Glutamatergic neuron (in vitro differentiated cells): ENCODE measurements at regions not wholly inside any gene's neighbourhood (a gene's known extent, or its start where the extent isn't known, plus 50 kb on each side); places are given as distances from the start of the nearest gene placed in this dataset.

Experiments
- DNase-seq: peaks from one replicate; pipeline ENCODE4 v3.0.0; 2022
- H3K27ac Mint-ChIP-seq: one replicate; pipeline ENCODE4 v1.8.0; 2020; ENCODE audit warnings: mild to moderate bottlenecking, mixed read lengths, inconsistent platforms; ENCODE audit not compliant: unreplicated experiment
- H3K27me3 Mint-ChIP-seq: one replicate; pipeline ENCODE4 v1.8.0; 2020; ENCODE audit warnings: mild to moderate bottlenecking, moderate library complexity, mixed read lengths, inconsistent platforms; ENCODE audit not compliant: unreplicated experiment
- H3K36me3 Mint-ChIP-seq: one replicate; pipeline ENCODE4 v1.8.0; 2020; ENCODE audit warnings: mild to moderate bottlenecking, mixed read lengths, inconsistent platforms; ENCODE audit not compliant: unreplicated experiment
- H3K4me1 Mint-ChIP-seq: one replicate; pipeline ENCODE4 v1.8.0; 2020; ENCODE audit warnings: mild to moderate bottlenecking, low read depth, mixed read lengths, inconsistent platforms; ENCODE audit not compliant: unreplicated experiment
- H3K4me3 Mint-ChIP-seq: one replicate; pipeline ENCODE4 v1.8.0; 2020; ENCODE audit warnings: mild to moderate bottlenecking, mixed read lengths, inconsistent platforms; ENCODE audit not compliant: unreplicated experiment
- H3K9me3 Mint-ChIP-seq: one replicate; pipeline ENCODE4 v1.8.0; 2020; ENCODE audit warnings: mild to moderate bottlenecking, moderate library complexity, mixed read lengths, inconsistent platforms; ENCODE audit not compliant: unreplicated experiment
- TF ChIP-seq, protein P1 (sequence below): fragments of 200-600 bp; sonication (generic); IDR thresholded peaks from one replicate; pipeline ENCODE4 v1.5.0; 2021; ENCODE audit not compliant: partially characterized antibody, unreplicated experiment

DNA sequence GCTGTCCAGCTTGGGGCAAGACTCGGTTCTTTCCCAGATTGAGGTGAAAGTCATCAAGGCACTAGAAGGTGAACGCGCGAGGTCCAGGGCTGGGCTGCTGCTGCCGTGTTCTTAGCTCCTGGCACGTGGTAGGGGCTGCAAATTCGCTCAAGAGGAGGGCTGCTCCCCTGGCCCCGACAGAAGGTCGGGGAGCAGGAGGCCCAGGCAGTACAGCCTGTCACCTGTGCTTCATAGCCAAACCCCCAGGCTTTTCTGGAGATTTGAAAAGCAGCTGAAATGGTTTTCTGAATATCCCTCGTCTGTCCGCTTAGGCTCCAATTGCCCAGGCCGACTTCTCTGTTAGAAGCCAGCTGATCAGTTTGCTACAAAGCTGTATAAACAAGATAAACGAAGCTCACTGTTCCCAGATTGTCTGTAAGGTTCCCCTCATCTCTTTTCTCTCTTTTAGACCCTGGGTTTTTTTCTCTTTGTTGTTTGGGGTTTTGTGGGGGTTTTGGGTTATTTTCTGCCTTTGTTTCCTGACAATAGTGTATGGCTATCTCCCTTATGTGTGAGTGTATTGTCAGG lies 60.0 kb upstream of the STX18 start:
- H3K36me3 Mint-ChIP-seq: peaks cover 11% of the 10 kb centered on the region
- TF ChIP-seq, protein P1, sequence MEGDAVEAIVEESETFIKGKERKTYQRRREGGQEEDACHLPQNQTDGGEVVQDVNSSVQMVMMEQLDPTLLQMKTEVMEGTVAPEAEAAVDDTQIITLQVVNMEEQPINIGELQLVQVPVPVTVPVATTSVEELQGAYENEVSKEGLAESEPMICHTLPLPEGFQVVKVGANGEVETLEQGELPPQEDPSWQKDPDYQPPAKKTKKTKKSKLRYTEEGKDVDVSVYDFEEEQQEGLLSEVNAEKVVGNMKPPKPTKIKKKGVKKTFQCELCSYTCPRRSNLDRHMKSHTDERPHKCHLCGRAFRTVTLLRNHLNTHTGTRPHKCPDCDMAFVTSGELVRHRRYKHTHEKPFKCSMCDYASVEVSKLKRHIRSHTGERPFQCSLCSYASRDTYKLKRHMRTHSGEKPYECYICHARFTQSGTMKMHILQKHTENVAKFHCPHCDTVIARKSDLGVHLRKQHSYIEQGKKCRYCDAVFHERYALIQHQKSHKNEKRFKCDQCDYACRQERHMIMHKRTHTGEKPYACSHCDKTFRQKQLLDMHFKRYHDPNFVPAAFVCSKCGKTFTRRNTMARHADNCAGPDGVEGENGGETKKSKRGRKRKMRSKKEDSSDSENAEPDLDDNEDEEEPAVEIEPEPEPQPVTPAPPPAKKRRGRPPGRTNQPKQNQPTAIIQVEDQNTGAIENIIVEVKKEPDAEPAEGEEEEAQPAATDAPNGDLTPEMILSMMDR: no peak
- peaks cover 7% of the 10 kb centered on the region for H3K27me3 Mint-ChIP-seq
- H3K4me3 Mint-ChIP-seq: no peak overlapping the region
- H3K9me3 Mint-ChIP-seq: no peaks in the 10 kb centered on the region
- DNase-seq: no peak
- H3K4me1 Mint-ChIP-seq: no peaks in the 10 kb centered on the region
- no peak overlapping the region for H3K27ac Mint-ChIP-seq

DNA sequence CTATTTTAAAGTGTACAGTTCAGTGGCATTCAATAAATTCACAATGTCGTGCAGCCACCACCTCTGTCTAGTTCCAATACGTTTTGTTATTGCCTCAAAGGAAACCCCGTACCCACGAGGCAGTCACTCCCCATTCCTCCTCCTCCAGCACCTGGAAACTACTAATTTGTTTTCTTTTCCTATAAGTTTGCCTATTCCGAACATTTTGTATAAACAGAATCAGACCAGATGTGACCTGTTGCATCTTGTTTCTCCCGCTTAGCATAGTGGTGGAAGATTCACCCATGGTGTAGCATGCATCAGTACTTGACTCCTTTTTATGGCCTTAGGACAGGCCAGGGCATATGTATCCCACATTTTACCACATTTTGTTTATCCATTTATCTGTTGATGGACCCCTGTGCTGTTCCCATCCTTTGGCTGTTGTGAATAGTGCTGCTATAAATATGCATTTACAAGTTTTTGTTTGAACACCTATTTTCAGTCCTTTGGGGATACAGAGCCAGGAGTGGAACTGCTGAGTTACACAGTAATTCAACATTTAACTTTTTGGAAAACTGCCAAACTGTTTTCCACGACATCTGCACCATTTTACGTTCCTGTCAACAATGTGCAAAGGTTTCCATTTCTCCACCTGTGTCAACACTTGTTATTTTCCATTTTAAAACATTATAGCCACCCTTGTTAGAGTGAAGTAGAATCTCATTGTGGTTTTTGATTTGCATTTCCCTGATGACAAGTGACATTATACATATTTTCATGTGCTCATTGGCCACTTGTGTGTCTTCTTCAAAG lies 57.8 kb upstream of the STX18 start:
- no peak for DNase-seq
- TF ChIP-seq, protein P1: no peak
- no peak overlapping the region for H3K27ac Mint-ChIP-seq
- H3K36me3 Mint-ChIP-seq: peaks cover 19% of the 10 kb centered on the region
- peaks cover 4% of the 10 kb centered on the region for H3K27me3 Mint-ChIP-seq
- H3K9me3 Mint-ChIP-seq: no peaks in the 10 kb centered on the region
- H3K4me3 Mint-ChIP-seq: no peak overlapping the region
- H3K4me1 Mint-ChIP-seq: no peaks in the 10 kb centered on the region

DNA sequence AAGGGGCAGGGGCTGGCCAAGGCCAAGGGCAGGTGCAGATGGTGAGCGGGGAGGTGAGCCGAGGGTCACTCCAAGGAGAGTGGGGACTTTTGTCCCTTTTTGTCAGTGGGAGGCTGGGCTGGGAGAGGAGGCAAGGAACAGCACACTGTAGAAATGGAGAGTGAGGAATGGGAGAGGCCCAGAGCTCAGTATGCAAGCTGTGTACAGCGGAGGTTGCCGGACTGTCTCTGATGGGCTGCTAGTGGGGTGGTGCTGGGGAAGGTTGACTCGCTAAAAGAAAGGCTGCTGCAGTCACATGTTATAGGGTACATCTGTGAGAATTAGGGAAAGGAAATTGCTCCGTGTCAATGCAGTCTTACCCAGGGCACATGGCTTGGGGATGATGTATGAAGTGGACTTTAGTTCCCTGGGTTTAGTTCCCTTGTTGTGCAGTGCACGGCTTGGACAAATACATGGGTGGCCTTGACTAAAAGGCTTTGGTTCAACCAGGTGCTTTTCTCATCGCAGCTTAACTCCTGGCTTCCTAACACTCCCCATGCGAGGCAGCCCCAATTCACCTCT lies 57.1 kb upstream of the STX18 start:
- no peak for DNase-seq
- Mint-ChIP-seq H3K27me3 (peaks cover 4% of the 10 kb centered on the region), H3K9me3 (peaks cover 2% of the 10 kb centered on the region), H3K4me1 (no peaks in the 10 kb centered on the region), H3K27ac (no peak overlapping the region), H3K4me3 (no peak overlapping the region), H3K36me3 (peaks cover 23% of the 10 kb centered on the region)
- TF ChIP-seq, protein P1: no peak

DNA sequence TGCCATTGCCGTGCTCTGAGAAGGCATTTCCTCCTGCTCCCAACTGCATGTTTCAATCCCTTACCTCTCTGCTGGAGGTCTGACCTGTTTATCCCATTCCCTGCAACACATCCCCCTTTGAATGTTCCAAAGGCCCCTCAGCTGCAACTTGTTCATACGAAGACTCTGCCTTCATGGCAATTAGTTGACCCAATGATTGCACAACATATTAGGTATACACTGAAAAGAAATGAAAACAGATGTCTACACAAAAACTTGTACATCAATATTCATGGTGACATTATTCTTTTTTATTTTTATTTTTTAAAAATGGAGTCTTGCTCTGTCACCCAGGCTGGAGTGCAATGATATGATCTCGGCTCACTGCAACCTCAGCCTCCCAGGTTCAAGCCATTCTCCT lies 54.9 kb upstream of the STX18 start:
- H3K27ac Mint-ChIP-seq: no peak overlapping the region
- H3K36me3 Mint-ChIP-seq: peaks cover 23% of the 10 kb centered on the region
- no peak overlapping the region for H3K4me3 Mint-ChIP-seq
- H3K27me3 Mint-ChIP-seq: peaks cover 4% of the 10 kb centered on the region
- DNase-seq: no peak
- H3K4me1 Mint-ChIP-seq: no peaks in the 10 kb centered on the region
- TF ChIP-seq, protein P1: no peak
- H3K9me3 Mint-ChIP-seq: peaks cover 4% of the 10 kb centered on the region

DNA sequence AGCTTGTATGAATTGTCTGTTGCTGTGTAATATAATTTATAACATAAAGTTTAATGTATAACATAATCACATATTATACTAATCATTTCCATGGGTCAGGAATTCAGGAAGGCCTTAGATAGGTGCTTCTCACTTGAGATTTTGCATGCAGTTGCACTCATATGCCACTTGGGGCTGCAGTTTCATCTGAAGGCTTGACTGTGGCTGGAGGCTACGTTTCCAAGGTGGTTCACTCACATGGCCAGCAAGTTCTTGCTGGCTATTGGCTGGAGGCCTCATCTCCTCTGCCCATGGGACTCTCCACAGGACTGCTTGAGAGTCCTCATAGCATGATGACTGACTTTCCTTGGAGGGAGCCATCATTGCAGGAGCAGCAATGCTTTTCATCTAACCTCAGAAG lies 53.4 kb upstream of the STX18 start:
- peaks cover 3% of the 10 kb centered on the region for H3K27me3 Mint-ChIP-seq
- H3K4me1 Mint-ChIP-seq: no peaks in the 10 kb centered on the region
- no peak overlapping the region for H3K4me3 Mint-ChIP-seq
- peaks cover 4% of the 10 kb centered on the region for H3K9me3 Mint-ChIP-seq
- no peak for DNase-seq
- no peak overlapping the region for H3K27ac Mint-ChIP-seq
- H3K36me3 Mint-ChIP-seq: peaks cover 23% of the 10 kb centered on the region
- TF ChIP-seq, protein P1: peak; percentile 33
